HFFc6 (cell line): ENCODE measurements at regions not wholly inside any gene's neighbourhood (a gene's known extent, or its start where the extent isn't known, plus 50 kb on each side); places are given as distances from the start of the nearest gene placed in this dataset.

Experiments
- DNase-seq: peaks from one replicate; pipeline ENCODE4 v3.0.0-alpha.2; 2018
- H3K27ac Mint-ChIP-seq: 2 replicates; pipeline ENCODE4 v1.8.0; 2020; ENCODE audit warnings: mild to moderate bottlenecking, mixed read lengths
- H3K27me3 Mint-ChIP-seq: 2 replicates; pipeline ENCODE4 v1.8.0; 2021; ENCODE audit warnings: mild to moderate bottlenecking, moderate library complexity, mixed read lengths; ENCODE audit not compliant: insufficient read depth
- H3K36me3 Mint-ChIP-seq: 2 replicates; pipeline ENCODE4 v1.8.0; 2021; ENCODE audit warnings: low read depth, mixed read lengths
- H3K4me1 Mint-ChIP-seq: 2 replicates; pipeline ENCODE4 v1.8.0; 2020; ENCODE audit warnings: low read depth, mixed read lengths
- H3K4me3 Mint-ChIP-seq: 2 replicates; pipeline ENCODE4 v1.8.0; 2020; ENCODE audit warnings: mild to moderate bottlenecking, moderate library complexity, mixed read lengths
- H3K9me3 Mint-ChIP-seq: 2 replicates; pipeline ENCODE4 v1.8.0; 2020; ENCODE audit warnings: mild to moderate bottlenecking, mixed read lengths
- TF ChIP-seq, protein P1 (sequence below): fragments of 200-600 bp; sonication (generic); IDR thresholded peaks from 2 replicates; pipeline ENCODE4 v1.5.0; 2021; ENCODE audit warnings: antibody characterized with exemption, mild to moderate bottlenecking

DNA sequence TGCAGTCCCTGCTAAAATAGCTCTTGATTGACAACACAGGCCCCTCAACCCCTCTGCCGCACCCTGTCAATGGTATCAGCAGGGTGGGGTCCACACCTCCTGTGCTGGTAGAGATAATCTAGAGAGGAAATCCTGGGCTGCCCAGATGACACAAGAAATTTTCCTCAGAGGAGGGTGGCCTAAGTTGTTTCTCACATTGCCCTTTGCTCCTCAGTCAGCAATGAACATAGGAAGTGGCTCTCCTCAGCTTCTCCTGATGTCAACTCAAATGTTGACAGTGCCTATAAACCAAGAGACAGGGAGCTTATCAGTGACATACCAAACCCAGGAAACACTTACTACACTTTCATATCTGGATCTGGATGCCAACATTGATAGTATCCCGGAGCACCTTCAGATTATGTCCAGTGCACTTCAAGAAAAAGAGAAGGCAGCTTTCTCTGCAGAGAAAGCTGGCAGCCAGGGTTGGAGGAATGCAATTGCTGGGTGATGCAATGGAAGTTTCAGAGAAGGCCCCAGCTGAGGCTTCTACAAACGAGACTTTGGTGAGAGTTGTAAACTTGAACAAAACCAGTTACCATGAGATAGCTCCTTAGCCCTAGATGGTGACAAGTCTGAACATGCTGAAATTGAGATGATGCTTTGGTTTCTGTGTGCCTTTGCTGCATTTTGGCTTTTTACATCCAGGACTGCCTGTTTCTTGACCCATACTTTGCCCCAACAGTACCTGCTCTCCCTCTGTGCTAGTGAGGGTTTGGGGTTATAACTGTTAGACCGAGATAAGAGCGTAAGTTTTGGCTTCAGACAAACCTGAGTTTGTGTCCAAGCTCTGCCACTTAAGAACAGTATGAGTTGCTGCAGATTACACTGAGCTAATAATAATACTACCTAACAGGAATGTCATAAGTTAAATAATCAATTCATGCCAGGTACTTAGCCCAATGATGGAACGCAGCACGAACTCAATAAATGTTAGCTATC, 183.5 kb downstream of the NUAK1 start:
- TF ChIP-seq, protein P1, sequence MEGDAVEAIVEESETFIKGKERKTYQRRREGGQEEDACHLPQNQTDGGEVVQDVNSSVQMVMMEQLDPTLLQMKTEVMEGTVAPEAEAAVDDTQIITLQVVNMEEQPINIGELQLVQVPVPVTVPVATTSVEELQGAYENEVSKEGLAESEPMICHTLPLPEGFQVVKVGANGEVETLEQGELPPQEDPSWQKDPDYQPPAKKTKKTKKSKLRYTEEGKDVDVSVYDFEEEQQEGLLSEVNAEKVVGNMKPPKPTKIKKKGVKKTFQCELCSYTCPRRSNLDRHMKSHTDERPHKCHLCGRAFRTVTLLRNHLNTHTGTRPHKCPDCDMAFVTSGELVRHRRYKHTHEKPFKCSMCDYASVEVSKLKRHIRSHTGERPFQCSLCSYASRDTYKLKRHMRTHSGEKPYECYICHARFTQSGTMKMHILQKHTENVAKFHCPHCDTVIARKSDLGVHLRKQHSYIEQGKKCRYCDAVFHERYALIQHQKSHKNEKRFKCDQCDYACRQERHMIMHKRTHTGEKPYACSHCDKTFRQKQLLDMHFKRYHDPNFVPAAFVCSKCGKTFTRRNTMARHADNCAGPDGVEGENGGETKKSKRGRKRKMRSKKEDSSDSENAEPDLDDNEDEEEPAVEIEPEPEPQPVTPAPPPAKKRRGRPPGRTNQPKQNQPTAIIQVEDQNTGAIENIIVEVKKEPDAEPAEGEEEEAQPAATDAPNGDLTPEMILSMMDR: no peak
- DNase-seq: no peak
- peaks cover 25% of the 10 kb centered on the region for H3K4me1 Mint-ChIP-seq
- no peak overlapping the region for H3K4me3 Mint-ChIP-seq
- peak overlapping the region; percentile 25; the same call in 1 of the 2 replicates for H3K27ac Mint-ChIP-seq
- no peaks in the 10 kb centered on the region; the same call in 1 of the 2 replicates for H3K27me3 Mint-ChIP-seq
- no peaks in the 10 kb centered on the region for H3K9me3 Mint-ChIP-seq
- no peaks in the 10 kb centered on the region for H3K36me3 Mint-ChIP-seq

GRCh38 chr12:105955976-105956375, 182.8 kb downstream of the NUAK1 start:
- Mint-ChIP-seq H3K27me3 (no peaks in the 10 kb centered on the region; the same call in 1 of the 2 replicates), H3K4me3 (no peak overlapping the region)

DNA sequence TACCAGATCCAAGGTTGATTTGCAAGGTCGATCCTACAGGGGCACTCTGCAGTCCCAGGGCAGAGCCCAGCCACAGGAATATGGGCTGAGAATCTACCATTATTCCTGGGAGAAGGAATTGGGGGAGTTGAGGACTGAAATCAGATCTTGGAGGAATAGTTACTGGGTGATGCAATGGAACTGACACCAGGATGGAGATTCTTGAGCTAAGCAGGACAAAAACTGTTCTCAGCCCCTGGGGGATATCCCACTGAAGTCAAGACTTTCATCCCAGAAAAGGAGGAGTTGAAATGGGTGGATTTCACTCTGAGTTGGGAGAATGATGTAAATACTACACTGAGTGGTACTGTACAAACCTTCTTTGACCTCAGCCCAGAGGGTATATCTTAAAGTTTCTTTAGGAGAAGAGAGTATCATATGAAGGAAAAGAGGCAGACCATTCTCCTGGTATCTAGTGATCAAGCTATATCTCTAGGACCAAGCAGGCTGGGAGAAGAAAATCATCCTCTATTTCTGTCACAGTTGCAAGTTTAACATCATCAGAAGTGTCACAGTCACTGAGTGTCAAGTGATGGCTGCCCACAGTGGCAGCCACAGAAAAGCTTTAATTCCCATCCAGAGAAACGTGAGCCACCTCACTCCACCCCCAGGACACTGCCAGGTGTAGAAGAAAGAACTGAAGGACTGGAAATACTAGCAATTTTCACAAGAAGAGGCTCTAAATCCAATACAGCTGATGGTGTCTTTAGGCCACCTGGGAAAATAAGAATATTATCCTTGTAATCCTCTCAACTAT, 181.9 kb downstream of the NUAK1 start:
- Mint-ChIP-seq H3K9me3 (no peaks in the 10 kb centered on the region), H3K4me3 (no peak overlapping the region), H3K4me1 (peaks cover 40% of the 10 kb centered on the region), H3K27ac (no peak overlapping the region), H3K27me3 (no peaks in the 10 kb centered on the region; the same call in 1 of the 2 replicates), H3K36me3 (no peaks in the 10 kb centered on the region)
- TF ChIP-seq, protein P1: no peak
- no peak for DNase-seq

More at GRCh38 chr12:105955976-105956375, 182.8 kb downstream of the NUAK1 start:
- Mint-ChIP-seq H3K27ac (no peak overlapping the region), H3K36me3 (no peaks in the 10 kb centered on the region), H3K9me3 (no peaks in the 10 kb centered on the region), H3K4me1 (peaks cover 32% of the 10 kb centered on the region)
- DNase-seq: no peak
- TF ChIP-seq, protein P1: no peak

DNA sequence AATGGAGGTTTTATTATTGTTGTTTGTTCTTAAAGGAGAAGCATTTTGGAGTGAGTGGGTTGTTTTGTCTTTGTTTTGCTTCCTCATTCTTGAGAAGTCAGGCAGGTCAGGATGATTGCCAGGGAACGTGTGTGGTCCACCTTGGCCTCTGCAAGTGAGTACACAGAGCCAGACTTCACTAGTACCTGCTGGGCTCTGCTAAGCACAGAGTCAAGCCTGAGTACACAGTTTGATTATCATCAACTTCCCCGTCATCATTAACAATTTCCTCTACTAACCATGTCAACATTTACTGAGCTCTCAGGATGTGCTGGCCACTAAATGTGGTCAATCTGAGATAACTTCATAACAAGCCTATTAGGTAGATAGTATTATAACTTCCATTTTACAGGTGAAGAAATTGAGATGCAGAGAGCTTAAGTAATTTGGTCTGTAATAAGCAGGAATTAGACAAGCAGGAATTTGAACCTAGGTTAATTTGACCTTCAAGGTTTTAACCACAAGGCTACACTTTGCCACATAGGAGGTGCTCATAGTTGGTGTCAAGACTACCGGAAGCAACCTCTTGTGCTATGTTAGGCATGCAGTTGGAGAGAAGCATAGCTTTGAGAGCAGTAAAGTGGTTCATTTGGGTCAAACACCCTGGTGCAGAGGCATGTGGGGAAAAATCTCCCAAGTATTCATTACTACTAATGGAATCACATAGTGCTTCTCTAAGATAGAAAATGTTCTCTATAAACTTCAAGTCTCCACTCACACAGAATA, 178.3 kb downstream of the NUAK1 start:
- H3K4me1 Mint-ChIP-seq: peaks cover 43% of the 10 kb centered on the region
- no peak overlapping the region for H3K4me3 Mint-ChIP-seq
- DNase-seq: no peak
- no peaks in the 10 kb centered on the region for H3K9me3 Mint-ChIP-seq
- no peaks in the 10 kb centered on the region; the same call in 1 of the 2 replicates for H3K27me3 Mint-ChIP-seq
- TF ChIP-seq, protein P1: no peak
- no peaks in the 10 kb centered on the region for H3K36me3 Mint-ChIP-seq
- H3K27ac Mint-ChIP-seq: no peak overlapping the region
